Loucy (cell line): ENCODE measurements at regions not wholly inside any gene's neighbourhood (a gene's known extent, or its start where the extent isn't known, plus 50 kb on each side); places are given as distances from the start of the nearest gene placed in this dataset.

Experiments used
- H2AFZ ChIP-seq: fragments of 200-600 bp; sonication (generic); 2 replicates; pipeline ENCODE4 v1.6.0; 2016; ENCODE audit warnings: antibody characterized with exemption, mild to moderate bottlenecking, low read length, moderate library complexity
- H3F3A ChIP-seq: fragments of 200-600 bp; 2 replicates; pipeline ENCODE4 v1.6.0; 2016; ENCODE audit warnings: antibody characterized with exemption, low read depth, mild to moderate bottlenecking
- H3K27me3 ChIP-seq: fragments of 200-600 bp; sonication (generic); 2 replicates; pipeline ENCODE4 v1.6.1; 2014; ENCODE audit warnings: low read length, mild to moderate bottlenecking; ENCODE audit not compliant: insufficient read depth, poor library complexity, severe bottlenecking
- H3K36me3 ChIP-seq: fragments of 200-600 bp; sonication (generic); 2 replicates; pipeline ENCODE4 v1.6.1; 2016; ENCODE audit warnings: low read length; ENCODE audit not compliant: insufficient read depth
- H3K4me1 ChIP-seq: fragments of 200-600 bp; sonication (generic); 2 replicates; pipeline ENCODE4 v1.5.1; 2014; ENCODE audit warnings: low read length, mild to moderate bottlenecking; ENCODE audit not compliant: insufficient read depth, poor library complexity, severe bottlenecking
- H3K4me2 ChIP-seq: fragments of 200-600 bp; sonication (generic); 2 replicates; pipeline ENCODE4 v1.6.0; 2014; ENCODE audit warnings: antibody characterized with exemption, low read length, low read depth, mild to moderate bottlenecking; ENCODE audit not compliant: poor library complexity, severe bottlenecking
- H3K4me3 ChIP-seq: fragments of 200-600 bp; sonication (generic); 2 replicates; pipeline ENCODE4 v1.5.1; 2014; ENCODE audit warnings: low read length, mild to moderate bottlenecking, mixed read lengths; ENCODE audit not compliant: poor library complexity, severe bottlenecking
- H3K79me2 ChIP-seq: fragments of 200-600 bp; sonication (generic); 2 replicates; pipeline ENCODE4 v1.6.1; 2014; ENCODE audit warnings: low read length; ENCODE audit not compliant: insufficient read depth
- H3K9ac ChIP-seq: fragments of 200-600 bp; sonication (generic); 2 replicates; pipeline ENCODE4 v1.6.0; 2014; ENCODE audit warnings: mild to moderate bottlenecking, low read depth, low read length, moderate library complexity; ENCODE audit not compliant: poor library complexity, severe bottlenecking
- H3K9me2 ChIP-seq: fragments of 200-600 bp; sonication (generic); replicated peaks from 2 replicates; pipeline ENCODE4 v1.6.1; 2016; ENCODE audit warnings: low read depth, low read length, mixed read lengths
- H3K9me3 ChIP-seq: fragments of 200-600 bp; sonication (generic); 2 replicates; pipeline ENCODE4 v1.6.1; 2014; ENCODE audit warnings: mild to moderate bottlenecking, antibody characterized with exemption, low read length, low read depth; ENCODE audit not compliant: insufficient read depth
- H4K20me1 ChIP-seq: fragments of 200-600 bp; sonication (generic); 2 replicates; pipeline ENCODE4 v1.6.0; 2014; ENCODE audit warnings: antibody characterized with exemption, low read length, mild to moderate bottlenecking; ENCODE audit not compliant: insufficient read depth, poor library complexity, severe bottlenecking
- EZH2phosphoT487 ChIP-seq: fragments of 200-600 bp; IDR thresholded peaks from 2 replicates; pipeline ENCODE4 v1.6.1; 2018; ENCODE audit warnings: antibody characterized with exemption, mild to moderate bottlenecking, moderate library complexity, borderline replicate concordance
- TF ChIP-seq, protein P1 (sequence below): fragments of 200-600 bp; sonication (generic); conservative IDR thresholded peaks from 2 replicates; pipeline ENCODE4 v1.5.1; 2014; ENCODE audit warnings: mild to moderate bottlenecking, antibody characterized with exemption, low read length

DNA sequence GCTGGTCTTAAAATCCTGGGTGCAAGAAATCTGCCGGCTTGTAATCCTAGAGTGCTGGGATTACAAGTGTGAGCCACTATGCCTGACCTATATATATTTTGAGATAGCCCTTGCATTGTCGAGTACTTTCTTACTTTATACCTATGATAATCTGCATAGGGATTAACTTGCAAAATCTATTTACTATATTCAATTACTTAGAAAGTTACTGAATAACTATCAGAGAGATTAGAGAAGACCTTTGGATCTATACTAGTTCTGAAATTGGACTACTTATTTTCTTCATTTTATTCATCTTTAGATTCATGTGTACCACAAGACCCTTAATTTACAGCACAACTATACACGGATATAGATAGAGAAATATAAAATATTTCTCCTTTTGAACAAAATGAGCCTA lies 1766.0 kb downstream of the NCAM2 start:
- no peak overlapping the region for H2AFZ ChIP-seq

DNA sequence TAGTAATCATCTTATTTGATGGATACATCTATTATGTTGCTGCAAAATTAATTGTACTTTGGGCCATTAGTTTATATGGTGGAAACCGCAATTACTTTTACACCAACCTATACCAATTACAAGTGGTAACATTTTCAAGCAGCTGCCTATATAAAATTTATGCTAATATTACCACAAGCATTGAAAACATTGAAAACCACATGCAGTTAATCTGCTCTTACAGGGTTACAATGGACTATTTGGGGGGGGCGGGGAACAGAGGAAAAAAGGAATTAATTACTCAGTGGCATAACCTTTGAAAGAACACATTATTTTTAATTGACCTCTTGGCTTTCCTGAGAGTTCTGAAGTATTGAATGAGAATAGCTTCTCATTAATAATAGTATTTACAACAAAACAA lies 1793.2 kb downstream of the NCAM2 start:
- H3K4me1 ChIP-seq, result no peaks in the 10 kb centered on the region
- H3K27me3 ChIP-seq, result no peaks in the 10 kb centered on the region
- no peaks in the 10 kb centered on the region for H3K9me2 ChIP-seq
- H3F3A ChIP-seq, result no peaks in the 10 kb centered on the region
- no peaks in the 10 kb centered on the region for H3K36me3 ChIP-seq
- no peak overlapping the region for H3K4me3 ChIP-seq
- H3K79me2 ChIP-seq, result no peaks in the 10 kb centered on the region
- no peak overlapping the region for H2AFZ ChIP-seq
- TF ChIP-seq EZH2phosphoT487, result no peak
- TF ChIP-seq, protein P1, sequence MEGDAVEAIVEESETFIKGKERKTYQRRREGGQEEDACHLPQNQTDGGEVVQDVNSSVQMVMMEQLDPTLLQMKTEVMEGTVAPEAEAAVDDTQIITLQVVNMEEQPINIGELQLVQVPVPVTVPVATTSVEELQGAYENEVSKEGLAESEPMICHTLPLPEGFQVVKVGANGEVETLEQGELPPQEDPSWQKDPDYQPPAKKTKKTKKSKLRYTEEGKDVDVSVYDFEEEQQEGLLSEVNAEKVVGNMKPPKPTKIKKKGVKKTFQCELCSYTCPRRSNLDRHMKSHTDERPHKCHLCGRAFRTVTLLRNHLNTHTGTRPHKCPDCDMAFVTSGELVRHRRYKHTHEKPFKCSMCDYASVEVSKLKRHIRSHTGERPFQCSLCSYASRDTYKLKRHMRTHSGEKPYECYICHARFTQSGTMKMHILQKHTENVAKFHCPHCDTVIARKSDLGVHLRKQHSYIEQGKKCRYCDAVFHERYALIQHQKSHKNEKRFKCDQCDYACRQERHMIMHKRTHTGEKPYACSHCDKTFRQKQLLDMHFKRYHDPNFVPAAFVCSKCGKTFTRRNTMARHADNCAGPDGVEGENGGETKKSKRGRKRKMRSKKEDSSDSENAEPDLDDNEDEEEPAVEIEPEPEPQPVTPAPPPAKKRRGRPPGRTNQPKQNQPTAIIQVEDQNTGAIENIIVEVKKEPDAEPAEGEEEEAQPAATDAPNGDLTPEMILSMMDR, result no peak
- H3K4me2 ChIP-seq, result no peak overlapping the region
- H3K9me3 ChIP-seq, result no peaks in the 10 kb centered on the region
- no peak overlapping the region for H3K9ac ChIP-seq
- H4K20me1 ChIP-seq, result no peaks in the 10 kb centered on the region

More for the DNA sequence above, 1766.0 kb downstream of the NCAM2 start:
- Histone ChIP-seq H3K27me3 (no peaks in the 10 kb centered on the region), H3K79me2 (no peaks in the 10 kb centered on the region), H4K20me1 (no peaks in the 10 kb centered on the region), H3F3A (no peaks in the 10 kb centered on the region), H3K36me3 (no peaks in the 10 kb centered on the region), H3K9ac (no peak overlapping the region), H3K4me1 (no peaks in the 10 kb centered on the region), H3K9me2 (no peaks in the 10 kb centered on the region), H3K4me3 (no peak overlapping the region), H3K9me3 (no peaks in the 10 kb centered on the region), H3K4me2 (no peak overlapping the region)
- TF ChIP-seq, protein P1, result no peak
- TF ChIP-seq EZH2phosphoT487, result no peak

DNA sequence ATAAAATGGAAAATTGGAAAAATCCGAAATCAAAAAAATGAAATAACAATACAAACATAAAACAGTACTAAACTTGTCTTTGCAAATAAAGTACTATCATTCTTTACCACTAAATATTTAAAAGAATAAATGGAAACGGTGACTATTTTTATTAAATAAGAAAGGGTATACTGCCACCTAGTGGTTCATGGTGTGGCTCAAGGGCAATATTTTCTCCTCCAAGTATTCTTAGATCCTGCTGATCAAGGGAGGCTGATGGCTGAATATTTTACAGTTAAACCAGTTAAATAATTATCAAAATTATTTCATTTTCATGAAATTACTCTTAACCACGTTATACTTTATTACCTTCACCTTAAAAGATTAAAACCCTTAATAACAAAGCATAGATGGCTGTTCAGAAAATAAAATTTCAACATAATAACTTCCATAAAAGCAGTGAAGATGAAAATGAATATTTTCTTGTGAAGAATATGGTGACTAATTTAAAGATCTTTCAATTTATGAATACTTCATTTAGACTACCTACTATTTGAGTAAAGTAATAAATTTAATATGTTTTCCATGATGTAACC lies 1793.9 kb downstream of the NCAM2 start:
- no peaks in the 10 kb centered on the region for H3K4me1 ChIP-seq
- H3F3A ChIP-seq, result no peaks in the 10 kb centered on the region
- no peaks in the 10 kb centered on the region for H3K27me3 ChIP-seq
- H4K20me1 ChIP-seq, result no peaks in the 10 kb centered on the region
- H2AFZ ChIP-seq, result no peak overlapping the region
- no peak overlapping the region for H3K4me3 ChIP-seq
- H3K9me3 ChIP-seq, result no peaks in the 10 kb centered on the region
- TF ChIP-seq EZH2phosphoT487, result no peak
- TF ChIP-seq, protein P1, result peak; percentile 81
- no peak overlapping the region for H3K4me2 ChIP-seq
- no peaks in the 10 kb centered on the region for H3K36me3 ChIP-seq
- no peaks in the 10 kb centered on the region for H3K79me2 ChIP-seq
- no peaks in the 10 kb centered on the region for H3K9me2 ChIP-seq
- H3K9ac ChIP-seq, result no peak overlapping the region
